Endothelial cell of umbilical vein (primary cell): ENCODE measurements at regions not wholly inside any gene's neighbourhood (a gene's known extent, or its start where the extent isn't known, plus 50 kb on each side); places are given as distances from the start of the nearest gene placed in this dataset.

Experiments
- BruUV-seq: library from RNA; stranded (reverse); fragments of 400-500 nt; replicated peaks from 2 replicates; lab custom pipeline; 2021; lab: Mats Ljungman, UMichigan
- CTCF ChIA-PET: fragments of 300-600, 350-600 bp; sonication (Branson Sonifier 250); formaldehyde crosslinking; loops from one replicate; lab custom pipeline; 2021; ENCODE audit warnings: antibody characterized with exemption, inconsistent platforms; lab: Charles Lee
- POLR2A ChIA-PET: fragments of 300-600, 350-600 bp; sonication (Branson Sonifier 250); formaldehyde crosslinking; loops from one replicate; lab custom pipeline; 2021; ENCODE audit warnings: antibody characterized with exemption, inconsistent platforms; lab: Charles Lee
- DNase-seq: peaks from one replicate; pipeline ENCODE4 v3.0.0-alpha.2; 2011; ENCODE audit warnings: low read depth, low spot score
- FAIRE-seq: peaks from 2 replicates; lab custom pipeline; 2011; peaks lifted over from hg19 to GRCh38; lab: Jason Lieb, UNC
- H2AFZ ChIP-seq: 2 replicates; pipeline ENCODE4 v1.6.0; 2012; ENCODE audit warnings: low read depth, low read length, control low read depth, inconsistent platforms
- H3K27ac ChIP-seq: 2 replicates; pipeline ENCODE4 v1.5.1; 2011; ENCODE audit warnings: low read depth, mild to moderate bottlenecking, control low read depth, low read length, moderate library complexity; ENCODE audit not compliant: insufficient read depth
- H3K27me3 ChIP-seq, 2 experiments: 2 replicates each; pipeline versions ENCODE4 v1.6.0 to v1.6.1; 2011; ENCODE audit warnings: low read length in 2 of 2, mixed read lengths in 1 of 2; ENCODE audit not compliant: control insufficient read depth in 2 of 2, insufficient read depth in 2 of 2
- H3K36me3 ChIP-seq, 2 experiments: 2 replicates in 1 of 2; 3 replicates in 1 of 2; pipeline ENCODE4 v1.5.1; 2011; ENCODE audit warnings: low read length in 2 of 2, mild to moderate bottlenecking in 1 of 2, moderate library complexity in 1 of 2; ENCODE audit not compliant: control insufficient read depth in 2 of 2, insufficient read depth in 2 of 2; ENCODE audit errors: extremely low read depth in 1 of 2
- H3K4me1 ChIP-seq: 3 replicates; pipeline ENCODE4 v1.5.1; 2011; ENCODE audit warnings: mild to moderate bottlenecking, low read length; ENCODE audit not compliant: control insufficient read depth, insufficient read depth; ENCODE audit errors: extremely low read depth
- H3K4me2 ChIP-seq: 2 replicates; pipeline ENCODE4 v1.6.1; 2011; ENCODE audit warnings: low read length, control low read depth, mixed read lengths; ENCODE audit not compliant: insufficient read depth
- H3K4me3 ChIP-seq, 3 experiments: fragments of 200-600 bp in 1 of 3; sonication (generic), shearing (Covaris generic) in 1 of 3; replicated peaks in 1 of 3; 2 replicates each; pipeline ENCODE4 v1.5.1; 2011 to 2016; ENCODE audit warnings: control low read depth in 3 of 3, low read length in 3 of 3, mild to moderate bottlenecking in 2 of 3, inconsistent platforms in 1 of 3, low read depth in 1 of 3, moderate library complexity in 1 of 3; ENCODE audit not compliant: insufficient read depth in 1 of 3
- H3K79me2 ChIP-seq: 2 replicates; pipeline ENCODE4 v1.6.0; 2012; ENCODE audit warnings: low read length, inconsistent platforms; ENCODE audit not compliant: control insufficient read depth, insufficient read depth
- H3K9ac ChIP-seq: replicated peaks from 2 replicates; pipeline ENCODE3; 2011; ENCODE audit warnings: low read length, control low read depth; ENCODE audit not compliant: insufficient read depth; ENCODE audit errors: extremely low read depth
- H3K9me1 ChIP-seq: replicated peaks from 3 replicates; pipeline ENCODE4 v1.6.0; 2011; ENCODE audit warnings: mild to moderate bottlenecking, low read length; ENCODE audit not compliant: control insufficient read depth, insufficient read depth; ENCODE audit errors: extremely low read depth
- H3K9me3 ChIP-seq: replicated peaks from 2 replicates; pipeline ENCODE4 v1.5.1; 2012; ENCODE audit warnings: low read length, inconsistent platforms; ENCODE audit not compliant: control insufficient read depth, insufficient read depth
- H4K20me1 ChIP-seq: replicated peaks from 2 replicates; pipeline ENCODE3; 2011; ENCODE audit warnings: mild to moderate bottlenecking, low read length; ENCODE audit not compliant: control insufficient read depth, insufficient read depth; ENCODE audit errors: extremely low read depth
- EZH2 ChIP-seq: IDR thresholded peaks from 2 replicates; pipeline ENCODE4 v1.6.1; 2012; ENCODE audit warnings: borderline replicate concordance, low read depth, mild to moderate bottlenecking, moderate library complexity, low read length, inconsistent platforms; ENCODE audit not compliant: severe bottlenecking
- FOS ChIP-seq: IDR thresholded peaks from 2 replicates; pipeline ENCODE4 v1.6.1; 2011; ENCODE audit warnings: mild to moderate bottlenecking, low read length, moderate library complexity, borderline replicate concordance; ENCODE audit not compliant: insufficient read depth
- GATA2 ChIP-seq: IDR thresholded peaks from 2 replicates; pipeline ENCODE4 v1.7.0; 2011; ENCODE audit warnings: low read depth, mild to moderate bottlenecking, moderate library complexity, mixed read lengths, low read length; ENCODE audit not compliant: insufficient read length, insufficient read depth
- JUN ChIP-seq: IDR thresholded peaks from 2 replicates; pipeline ENCODE4 v1.6.1; 2011; ENCODE audit warnings: borderline replicate concordance, low read depth; ENCODE audit not compliant: insufficient read length, insufficient read depth
- MYC ChIP-seq: IDR thresholded peaks from one replicate; pipeline ENCODE4 v1.6.1; 2011; ENCODE audit warnings: mild to moderate bottlenecking, low read depth, low read length
- POLR2A ChIP-seq: IDR thresholded peaks from 2 replicates; pipeline ENCODE4 v1.6.1; 2012; ENCODE audit warnings: low read depth, mild to moderate bottlenecking, control low read depth, low read length
- POLR2AphosphoS5 ChIP-seq: IDR thresholded peaks from 2 replicates; pipeline ENCODE4 v1.6.1; 2012; ENCODE audit warnings: low read depth, mild to moderate bottlenecking, control low read depth, low read length, moderate library complexity; ENCODE audit not compliant: insufficient read depth
- dilution Hi-C: fragments of 300-500 bp; cut with MboI; formaldehyde crosslinking; loops from one replicate; pipeline ENCODE4 v1.15.0; 2019; ENCODE audit warnings: low sequenced_read_pairs; ENCODE audit not compliant: extremely low pct_ligation_motif_present
- intact Hi-C: fragments of 100-400 bp; cut with micrococcal nuclease; formaldehyde crosslinking; loops from one replicate; pipeline ENCODE4 v1.10.0; 2022
- TF ChIP-seq, protein P1 (sequence below), 2 donors: IDR thresholded peaks; 1 replicate in 1 of 2; 2 replicates in 1 of 2; pipeline ENCODE4 v1.5.1; 2011; ENCODE audit warnings: low read length in 2 of 2, mild to moderate bottlenecking in 2 of 2, moderate library complexity in 2 of 2, control low read depth in 1 of 2, inconsistent platforms in 1 of 2, low read depth in 1 of 2; ENCODE audit not compliant: insufficient read depth in 1 of 2; ENCODE audit errors: extremely low read depth in 1 of 2
- TF ChIP-seq, protein P2 (sequence below): IDR thresholded peaks from 2 replicates; pipeline ENCODE4 v1.6.1; 2011; ENCODE audit not compliant: insufficient read depth, insufficient read length

DNA sequence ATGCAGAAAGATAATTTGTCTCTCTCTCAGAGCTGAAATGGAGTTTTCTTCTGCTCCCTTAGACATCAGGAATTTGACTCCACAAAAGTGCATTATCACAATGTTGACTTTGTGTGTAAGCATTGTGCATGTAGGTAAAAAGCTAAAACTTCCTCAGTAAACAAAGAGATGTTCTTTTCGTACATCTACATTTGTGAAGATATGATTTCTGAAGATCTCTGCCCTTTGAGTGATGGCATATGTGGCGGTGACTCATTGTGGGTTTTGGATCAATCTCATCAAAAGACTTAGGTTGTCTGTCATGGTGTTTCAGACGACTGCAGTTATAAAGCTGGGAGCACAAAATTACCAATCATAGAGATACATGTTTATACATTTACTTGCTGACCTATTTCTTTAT, 411.4 kb upstream of the LMO3 start:
- Histone ChIP-seq H3K9me1 (no peaks in the 10 kb centered on the region), H3K4me3 (no peak overlapping the region), H3K4me2 (no peak overlapping the region), H4K20me1 (no peaks in the 10 kb centered on the region), H3K27ac (no peak overlapping the region), H3K79me2 (no peaks in the 10 kb centered on the region), H2AFZ (no peak overlapping the region), H3K27me3 (no peaks in the 10 kb centered on the region), H3K9ac (no peak overlapping the region), H3K4me1 (no peaks in the 10 kb centered on the region), H3K36me3 (no peaks in the 10 kb centered on the region), H3K9me3 (no peaks in the 10 kb centered on the region)
- no peak for DNase-seq
- no peak for FAIRE-seq
- no TSS peak for BruUV-seq
- CTCF ChIA-PET = no interaction called here
- POLR2A ChIA-PET = no interaction called here
- dilution Hi-C loops (no loop called here), intact Hi-C loops (no loop called here)
- TF ChIP-seq EZH2 = no peak

DNA sequence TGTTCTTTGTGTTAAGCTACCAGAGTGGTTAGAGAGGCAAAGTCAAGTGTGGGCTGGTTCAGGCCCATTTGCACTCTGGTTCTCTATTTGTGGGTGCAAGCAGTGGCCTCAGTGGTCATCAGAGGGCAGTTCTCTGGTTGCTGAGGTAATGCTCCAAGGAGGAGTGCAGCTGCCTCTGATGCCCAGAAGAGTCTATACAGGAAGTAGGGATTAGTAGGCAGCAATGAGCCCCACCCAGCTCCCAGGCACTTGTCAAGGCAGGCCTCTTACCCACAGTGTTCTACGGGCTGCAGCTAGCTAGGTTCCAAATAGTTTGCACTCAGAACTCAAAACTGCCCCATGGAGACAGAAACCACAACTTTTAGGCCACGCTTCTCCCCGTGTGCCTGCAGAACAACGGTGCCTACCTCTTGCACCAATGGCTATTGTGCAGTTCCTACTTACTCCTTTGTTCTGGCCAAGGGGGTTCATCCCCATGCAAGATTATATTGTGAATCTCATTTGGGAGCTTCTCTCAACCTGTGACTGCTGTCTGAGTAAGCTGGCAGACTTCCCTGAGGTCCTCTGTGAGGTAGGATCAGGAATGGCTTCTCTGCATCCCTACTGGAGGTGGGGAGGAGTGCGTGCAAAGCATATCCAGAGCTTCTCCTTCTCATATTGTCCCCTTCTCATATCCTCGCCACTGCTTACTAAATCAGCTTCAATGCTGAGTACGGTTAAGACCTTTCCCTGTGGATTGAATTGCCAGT, 410.3 kb upstream of the LMO3 start:
- Histone ChIP-seq H3K4me2 (no peak overlapping the region), H4K20me1 (no peaks in the 10 kb centered on the region), H2AFZ (no peak overlapping the region), H3K4me3 (no peak overlapping the region), H3K27me3 (no peaks in the 10 kb centered on the region), H3K27ac (no peak overlapping the region), H3K9me3 (no peaks in the 10 kb centered on the region), H3K79me2 (no peaks in the 10 kb centered on the region), H3K36me3 (no peaks in the 10 kb centered on the region), H3K9me1 (no peaks in the 10 kb centered on the region), H3K9ac (no peak overlapping the region), H3K4me1 (no peaks in the 10 kb centered on the region)
- dilution Hi-C loops (no loop called here), intact Hi-C loops (no loop called here)
- TF ChIP-seq, protein P1, sequence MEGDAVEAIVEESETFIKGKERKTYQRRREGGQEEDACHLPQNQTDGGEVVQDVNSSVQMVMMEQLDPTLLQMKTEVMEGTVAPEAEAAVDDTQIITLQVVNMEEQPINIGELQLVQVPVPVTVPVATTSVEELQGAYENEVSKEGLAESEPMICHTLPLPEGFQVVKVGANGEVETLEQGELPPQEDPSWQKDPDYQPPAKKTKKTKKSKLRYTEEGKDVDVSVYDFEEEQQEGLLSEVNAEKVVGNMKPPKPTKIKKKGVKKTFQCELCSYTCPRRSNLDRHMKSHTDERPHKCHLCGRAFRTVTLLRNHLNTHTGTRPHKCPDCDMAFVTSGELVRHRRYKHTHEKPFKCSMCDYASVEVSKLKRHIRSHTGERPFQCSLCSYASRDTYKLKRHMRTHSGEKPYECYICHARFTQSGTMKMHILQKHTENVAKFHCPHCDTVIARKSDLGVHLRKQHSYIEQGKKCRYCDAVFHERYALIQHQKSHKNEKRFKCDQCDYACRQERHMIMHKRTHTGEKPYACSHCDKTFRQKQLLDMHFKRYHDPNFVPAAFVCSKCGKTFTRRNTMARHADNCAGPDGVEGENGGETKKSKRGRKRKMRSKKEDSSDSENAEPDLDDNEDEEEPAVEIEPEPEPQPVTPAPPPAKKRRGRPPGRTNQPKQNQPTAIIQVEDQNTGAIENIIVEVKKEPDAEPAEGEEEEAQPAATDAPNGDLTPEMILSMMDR (IDR thresholded peaks at IDR 0.05; ENCODE audit: extremely low read depth in 1 of 2, insufficient read depth in 1 of 2, low read depth in 1 of 2, low read length in 2 of 2) = no peak
- TF ChIP-seq, protein P2, sequence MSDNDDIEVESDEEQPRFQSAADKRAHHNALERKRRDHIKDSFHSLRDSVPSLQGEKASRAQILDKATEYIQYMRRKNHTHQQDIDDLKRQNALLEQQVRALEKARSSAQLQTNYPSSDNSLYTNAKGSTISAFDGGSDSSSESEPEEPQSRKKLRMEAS = no peak
- no peak for TF ChIP-seq GATA2
- TF ChIP-seq POLR2AphosphoS5 = no peak
- TF ChIP-seq POLR2A = no peak
- no peak for TF ChIP-seq FOS
- no peak for TF ChIP-seq EZH2
- no peak for TF ChIP-seq JUN
- TF ChIP-seq MYC = no peak
- FAIRE-seq = no peak
- no peak for DNase-seq
- ChIA-PET POLR2A (no interaction called here), CTCF (no interaction called here)
- BruUV-seq = no TSS peak
